Stomach (tissue), 8 donors: ENCODE measurements at regions not wholly inside any gene's neighbourhood (a gene's known extent, or its start where the extent isn't known, plus 50 kb on each side); places are given as distances from the start of the nearest gene placed in this dataset.

Source experiments
- DNase-seq, 2 donors: peaks; one replicate each; pipeline versions ENCODE4 v3.0.0 to v3.0.0-alpha.2; 2013 to 2019
- H3K27ac ChIP-seq, 5 donors: fragments of 200-600 bp in 4 of 5; sonication (generic) in 4 of 5; one replicate each; pipeline ENCODE4 v1.5.1; 2013 to 2019; ENCODE audit warnings: mild to moderate bottlenecking in 1 of 5, moderate library complexity in 1 of 5
- H3K27me3 ChIP-seq, 3 donors: fragments of 200-600 bp; sonication (generic); one replicate each; pipeline ENCODE4 v1.5.1; 2017 to 2019; ENCODE audit warnings: mixed run types in 1 of 3
- H3K36me3 ChIP-seq, 4 donors: fragments of 200-600 bp; sonication (generic); 1 replicate in 3 of 4; 2 replicates in 1 of 4; pipeline ENCODE4 v1.5.1; 2016 to 2019
- H3K4me1 ChIP-seq, 4 donors: fragments of 200-600 bp; sonication (generic); one replicate each; pipeline ENCODE4 v1.5.1; 2016 to 2019
- H3K4me3 ChIP-seq, 4 donors: fragments of 200-600 bp; sonication (generic) in 3 of 4; one replicate each; pipeline ENCODE4 v1.5.1; 2016 to 2019; ENCODE audit warnings: mild to moderate bottlenecking in 1 of 4
- H3K9me3 ChIP-seq, 4 donors: fragments of 200-600 bp; sonication (generic); one replicate each; pipeline ENCODE4 v1.5.1; 2016 to 2019
- CTCF ChIP-seq, 7 experiments: fragments of 450-650 bp in 4 of 7; fragments of 200-600 bp in 3 of 7; sonication (generic) in 3 of 7; IDR thresholded peaks; one replicate each; pipeline ENCODE4 v1.5.1; 2016 to 2019; ENCODE audit warnings: antibody characterized with exemption in 7 of 7, control low read depth in 2 of 7, mild to moderate bottlenecking in 1 of 7
- EP300 ChIP-seq: sonication (generic); formaldehyde crosslinking; IDR thresholded peaks from one replicate; pipeline ENCODE4 v1.6.1; 2017; ENCODE audit warnings: antibody characterized with exemption
- POLR2A ChIP-seq, 4 donors: fragments of 450-650 bp; IDR thresholded peaks; one replicate each; pipeline ENCODE4 v1.6.1; 2016; ENCODE audit warnings: antibody characterized with exemption in 4 of 4, control low read depth in 2 of 4, mild to moderate bottlenecking in 1 of 4, moderate library complexity in 1 of 4
- POLR2AphosphoS5 ChIP-seq, 3 donors: sonication (generic); formaldehyde crosslinking; IDR thresholded peaks; one replicate each; pipeline ENCODE4 v1.6.1; 2016; ENCODE audit warnings: antibody characterized with exemption in 3 of 3
- WGBS, 5 donors: extraction: QIAGEN DNeasy Blood & Tissue Kit in 3 of 5; methylation state at CpG; one replicate each; pipeline versions ENCODE4 v1.1.5 to v1.1.7; 2013 to 2018; 5-methylcytosine and 5-hydroxymethylcytosine counted together
- intact Hi-C: fragments of 100-400 bp; cut with DNase I; formaldehyde crosslinking; loops from one replicate; pipeline ENCODE4 v1.15.1; 2023; ENCODE audit warnings: low total_unique reads
- donor health status: healthy with polysubstance abuse.
- donor health status: Bipolar disorder and iron deficiency.
- donor health status: healthy.

GRCh38 chr14:61185534-61185933 lies 95.6 kb downstream of the TMEM30B start:
- DNase-seq, result no peak
- Histone ChIP-seq H3K27me3 (peaks cover 0 to 24% (median 0%) of the 10 kb centered on the region in 3 donors), H3K9me3 (no peaks in the 10 kb centered on the region), H3K36me3 (no peaks in the 10 kb centered on the region), H3K4me1 (peaks cover 0 to 9% (median 6%) of the 10 kb centered on the region in 4 donors), H3K4me3 (no peak overlapping the region), H3K27ac (no peak overlapping the region)
- 48 to 68% (median 64%) methylated on average over 2 of the region's 2 CpGs for WGBS, 5 donors
- TF ChIP-seq POLR2A (IDR thresholded peaks at IDR 0.05), result no peak
- TF ChIP-seq EP300, result no peak
- TF ChIP-seq CTCF (IDR thresholded peaks at IDR 0.05), result no peak
- TF ChIP-seq POLR2AphosphoS5 (IDR thresholded peaks at IDR 0.05), result no peak
- intact Hi-C loops, result no loop called here

GRCh38 chr14:61184112-61184511 lies 97.0 kb downstream of the TMEM30B start:
- H3K9me3 ChIP-seq, result no peaks in the 10 kb centered on the region
- H3K27ac ChIP-seq, result no peak overlapping the region
- intact Hi-C loops, result no loop called here
- DNase-seq, result no peak
- peaks cover 0 to 5% (median 3%) of the 10 kb centered on the region in 4 donors for H3K4me1 ChIP-seq
- TF ChIP-seq POLR2A (IDR thresholded peaks at IDR 0.05) (no peak), POLR2AphosphoS5 (IDR thresholded peaks at IDR 0.05) (no peak), CTCF (IDR thresholded peaks at IDR 0.05) (no peak), EP300 (no peak)
- no peak overlapping the region for H3K4me3 ChIP-seq
- H3K36me3 ChIP-seq, result no peaks in the 10 kb centered on the region
- 58 to 88% (median 66%) methylated on average over 2 of the region's 2 CpGs for WGBS, 5 donors
- H3K27me3 ChIP-seq, result peaks cover 0 to 18% (median 0%) of the 10 kb centered on the region in 3 donors

DNA sequence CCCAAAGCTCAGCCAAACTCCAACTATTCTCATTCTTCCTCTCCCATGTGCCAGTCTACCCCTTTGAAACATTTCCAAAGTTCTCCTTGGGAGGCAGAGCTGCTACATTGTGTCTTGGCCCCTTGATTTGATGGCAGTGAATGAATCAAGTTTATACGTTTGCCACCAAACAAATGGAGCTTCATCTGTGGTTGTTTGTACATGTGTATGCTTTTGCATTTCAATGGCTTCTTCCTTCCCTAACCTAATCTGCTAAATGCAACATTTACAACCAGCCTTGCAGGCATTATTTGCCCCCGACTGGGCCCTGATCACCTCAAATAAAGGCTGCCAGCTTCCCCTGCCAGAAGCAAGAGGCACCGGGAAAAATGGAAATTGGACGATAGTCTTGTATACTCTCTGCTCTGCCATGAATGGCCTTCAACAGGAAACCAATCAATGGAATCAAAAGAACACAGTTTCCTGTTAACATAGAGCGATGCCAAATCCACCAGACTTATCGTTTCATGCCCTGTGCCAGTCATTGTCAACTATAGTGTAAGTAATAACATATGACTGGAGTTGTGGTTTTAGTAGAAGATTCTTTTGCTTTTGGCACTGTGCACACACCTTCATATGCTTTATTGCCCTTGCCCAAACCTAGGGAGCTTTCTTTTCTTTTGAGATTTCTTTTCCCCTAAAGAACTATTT lies 97.8 kb downstream of the TMEM30B start:
- peaks cover 0 to 6% (median 2%) of the 10 kb centered on the region in 4 donors for H3K4me1 ChIP-seq
- H3K4me3 ChIP-seq, result no peak overlapping the region
- H3K27ac ChIP-seq, result no peak overlapping the region
- WGBS, 5 donors, result 29 to 52% (median 35%) methylated on average over 6 of the region's 6 CpGs
- H3K27me3 ChIP-seq, result peaks cover 0 to 10% (median 0%) of the 10 kb centered on the region in 3 donors
- intact Hi-C loops, result no loop called here
- H3K36me3 ChIP-seq, result no peaks in the 10 kb centered on the region
- no peak for TF ChIP-seq EP300
- no peak for TF ChIP-seq POLR2A (IDR thresholded peaks at IDR 0.05)
- no peak for TF ChIP-seq POLR2AphosphoS5 (IDR thresholded peaks at IDR 0.05)
- TF ChIP-seq CTCF (IDR thresholded peaks at IDR 0.05), result no peak
- no peaks in the 10 kb centered on the region for H3K9me3 ChIP-seq
- DNase-seq, result no peak

- Histone ChIP-seq H3K9me3 (no peaks in the 10 kb centered on the region), H3K4me3 (no peak overlapping the region), H3K4me1 (peaks cover 0 to 8% (median 3%) of the 10 kb centered on the region in 4 donors), H3K27me3 (no peaks in the 10 kb centered on the region), H3K36me3 (no peaks in the 10 kb centered on the region), H3K27ac (no peak overlapping the region)
- intact Hi-C loops, result no loop called here
- DNase-seq, result no peak
- TF ChIP-seq POLR2A (IDR thresholded peaks at IDR 0.05) (no peak), CTCF (IDR thresholded peaks at IDR 0.05) (no peak), EP300 (no peak), POLR2AphosphoS5 (IDR thresholded peaks at IDR 0.05) (no peak)
- 90 to 95% (median 94%) methylated on average over 7 of the region's 7 CpGs for WGBS, 5 donors
Measured at GRCh38 chr14:61179796-61180398, 101.2 kb downstream of the TMEM30B start.
